ENCODE measurements at regions not wholly inside any gene's neighbourhood (a gene's known extent, or its start where the extent isn't known, plus 50 kb on each side); places are given as distances from the start of the nearest gene placed in this dataset.

DNA sequence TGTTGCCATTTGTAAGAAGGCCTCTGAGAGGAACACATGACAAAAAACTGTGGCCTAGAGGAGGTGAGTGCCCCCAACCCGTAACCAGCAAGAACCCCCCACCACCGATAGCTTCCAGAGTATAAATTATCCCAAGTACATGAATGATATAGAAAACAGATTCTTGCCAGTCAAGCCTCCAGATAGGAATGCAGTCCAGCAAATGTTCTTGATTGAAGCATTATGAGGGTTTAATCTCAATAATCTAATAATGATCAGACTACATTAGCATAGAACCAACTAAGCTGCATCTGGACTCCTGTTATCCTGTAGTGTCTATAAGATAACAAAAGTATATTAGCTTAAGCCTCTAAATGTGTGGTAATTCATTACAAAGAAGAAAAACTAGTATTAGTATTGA is 908.9 kb upstream of the ATXN8OS start:
- ATAC-seq (ENCODE audit: poor library complexity): no peak
- intact Hi-C loops (cut with DNase I): no loop called here

DNA sequence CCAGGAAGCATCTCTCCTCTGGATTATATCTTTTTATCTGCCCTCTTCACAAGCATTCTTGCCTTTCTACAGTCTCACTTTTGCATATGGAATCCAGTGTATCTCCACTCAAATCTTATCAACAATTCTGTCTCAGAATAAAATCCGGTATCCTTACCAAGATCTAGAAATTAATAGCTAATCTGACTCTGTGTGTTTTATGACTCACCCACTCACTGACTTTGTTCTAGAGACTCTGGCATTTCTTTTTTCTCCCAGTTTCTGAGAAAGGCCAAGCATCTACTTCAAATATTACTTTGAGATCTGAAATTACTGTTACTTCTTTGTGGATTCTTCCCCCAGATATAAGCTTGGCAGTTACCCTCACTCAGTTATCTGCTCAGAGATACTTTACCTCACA is 913.5 kb upstream of the ATXN8OS start:
- DNase-seq: no peak
- intact Hi-C loops (cut with DNase I): no loop called here
- ATAC-seq (ENCODE audit: poor library complexity): no peak

More for the DNA sequence above, 908.9 kb upstream of the ATXN8OS start:
- DNase-seq: no peak

DNA sequence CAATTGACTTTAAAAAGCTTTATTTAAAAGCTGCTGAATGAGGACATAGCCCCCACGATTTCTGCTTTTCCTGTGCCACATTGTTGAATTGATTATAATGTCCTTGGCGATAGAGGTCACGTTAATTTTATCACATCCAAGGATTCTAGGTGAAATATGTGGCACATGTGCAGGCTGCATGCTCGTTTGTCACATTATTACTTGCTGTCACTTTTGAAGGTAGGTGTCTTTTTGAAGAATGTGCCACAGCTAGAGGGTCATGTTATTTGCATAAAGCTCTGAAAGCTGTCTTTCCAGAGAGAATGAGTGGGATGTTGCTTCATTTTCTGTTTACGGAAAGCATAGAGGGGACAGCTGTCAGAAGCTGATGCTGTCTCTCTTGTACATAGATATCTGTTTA is 927.6 kb upstream of the ATXN8OS start:
- DNase-seq (no peak), ATAC-seq (ENCODE audit: poor library complexity) (no peak)
- intact Hi-C loops (cut with DNase I): no loop called here

DNA sequence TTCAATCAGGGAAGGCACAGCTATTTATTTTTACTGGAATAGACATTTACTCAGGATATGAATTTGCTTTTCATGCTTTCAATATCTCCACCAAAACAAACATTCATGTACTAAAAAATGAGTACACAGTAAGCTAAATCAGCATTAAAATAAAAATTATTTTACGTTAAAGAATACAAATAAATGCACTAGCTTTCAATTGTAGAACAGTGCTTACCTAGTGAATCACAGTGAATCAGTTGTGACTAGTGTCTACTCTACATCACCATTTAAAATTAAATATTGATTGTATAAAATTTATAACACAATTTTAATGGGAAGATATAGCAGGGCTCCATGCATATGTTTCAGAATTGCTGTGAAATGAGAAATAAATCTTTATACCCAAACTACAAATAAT is 929.6 kb upstream of the ATXN8OS start:
- DNase-seq: no peak
- intact Hi-C loops (cut with DNase I): no loop called here

DNA sequence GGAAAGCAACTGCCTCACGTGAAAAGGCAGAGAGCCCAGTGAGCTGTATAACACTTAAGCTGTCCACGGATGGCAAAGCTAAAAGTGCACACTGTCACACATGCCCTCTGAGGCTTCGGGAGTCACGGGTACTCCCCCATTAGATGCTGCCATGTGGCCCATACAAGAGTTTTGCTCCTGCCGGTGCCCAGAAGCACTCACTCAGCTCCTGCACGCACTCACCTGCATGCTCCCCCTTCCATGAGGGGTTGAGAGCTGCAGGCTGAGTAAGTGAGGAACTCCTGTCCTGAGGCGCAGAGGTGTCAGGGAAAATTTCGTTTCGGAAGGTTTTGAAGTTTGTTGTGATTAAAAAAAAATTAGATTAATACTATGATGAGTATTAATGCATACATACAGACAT is 939.2 kb upstream of the ATXN8OS start:
- intact Hi-C loops (cut with DNase I): no loop called here
- no peak for DNase-seq
- no peak for ATAC-seq (ENCODE audit: poor library complexity)

More for the DNA sequence above, 929.6 kb upstream of the ATXN8OS start:
- ATAC-seq (ENCODE audit: poor library complexity): no peak

DNA sequence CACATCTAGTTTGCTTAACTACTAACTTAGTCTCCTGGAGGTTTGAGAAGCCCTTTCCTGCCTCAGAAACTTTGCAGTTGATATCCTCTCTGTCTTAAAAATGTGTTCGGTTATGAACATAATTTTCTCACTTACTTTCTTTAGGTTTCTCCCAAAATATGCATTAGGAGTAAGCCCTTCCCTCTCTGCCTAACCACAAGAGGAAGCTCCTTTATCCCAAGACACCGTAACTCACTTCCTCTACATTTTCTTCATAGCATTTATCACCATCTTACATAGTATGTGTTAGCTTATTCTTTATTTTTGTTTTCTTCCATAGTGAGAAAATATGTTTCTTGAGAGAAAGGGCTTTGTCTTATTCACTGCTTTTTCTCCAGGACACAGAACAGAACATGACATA is 952.5 kb upstream of the ATXN8OS start:
- ATAC-seq (ENCODE audit: poor library complexity): no peak
- intact Hi-C loops (cut with DNase I): no loop called here
- no peak for DNase-seq

DNA sequence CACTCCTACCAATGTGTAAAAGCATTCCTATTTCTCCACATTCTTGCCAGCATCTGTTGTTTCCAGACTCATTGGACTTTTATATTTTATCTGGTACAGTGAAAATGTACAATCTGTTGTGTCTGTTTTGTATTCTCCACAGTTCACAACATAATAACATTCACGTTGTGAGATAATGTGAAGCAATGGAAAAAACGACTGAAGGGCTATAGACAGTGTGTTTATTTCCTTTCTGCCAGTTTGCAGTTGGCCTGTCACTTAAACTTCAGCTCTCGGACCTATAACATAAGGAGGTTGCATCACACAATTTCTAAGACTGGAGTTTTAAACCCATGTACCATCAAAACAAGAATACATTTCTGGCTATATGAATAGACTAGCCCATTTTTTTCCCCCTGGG is 965.5 kb upstream of the ATXN8OS start:
- intact Hi-C loops (cut with DNase I): no loop called here
- DNase-seq (no peak), ATAC-seq (ENCODE audit: poor library complexity) (no peak)

DNA sequence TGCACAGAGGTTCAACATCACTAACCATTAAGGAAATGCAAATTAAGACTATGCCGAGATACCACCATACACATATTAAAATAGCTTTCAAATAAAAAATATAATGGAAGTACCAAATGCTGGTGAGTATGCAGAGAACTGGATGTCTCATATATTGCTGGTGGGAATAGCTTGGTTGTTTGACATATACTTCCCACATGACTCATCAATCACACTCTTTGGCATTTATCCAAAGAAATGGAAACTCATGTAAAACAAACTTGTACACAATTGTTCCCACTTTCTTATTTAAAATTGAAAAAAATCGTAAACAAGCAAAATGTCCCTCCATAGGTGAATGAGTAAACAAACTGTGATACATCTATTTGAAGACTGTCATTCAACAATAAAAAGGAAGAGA is 982.6 kb upstream of the ATXN8OS start:
- intact Hi-C loops (cut with DNase I): no loop called here
- ATAC-seq (ENCODE audit: poor library complexity) (no peak), DNase-seq (no peak)

DNA sequence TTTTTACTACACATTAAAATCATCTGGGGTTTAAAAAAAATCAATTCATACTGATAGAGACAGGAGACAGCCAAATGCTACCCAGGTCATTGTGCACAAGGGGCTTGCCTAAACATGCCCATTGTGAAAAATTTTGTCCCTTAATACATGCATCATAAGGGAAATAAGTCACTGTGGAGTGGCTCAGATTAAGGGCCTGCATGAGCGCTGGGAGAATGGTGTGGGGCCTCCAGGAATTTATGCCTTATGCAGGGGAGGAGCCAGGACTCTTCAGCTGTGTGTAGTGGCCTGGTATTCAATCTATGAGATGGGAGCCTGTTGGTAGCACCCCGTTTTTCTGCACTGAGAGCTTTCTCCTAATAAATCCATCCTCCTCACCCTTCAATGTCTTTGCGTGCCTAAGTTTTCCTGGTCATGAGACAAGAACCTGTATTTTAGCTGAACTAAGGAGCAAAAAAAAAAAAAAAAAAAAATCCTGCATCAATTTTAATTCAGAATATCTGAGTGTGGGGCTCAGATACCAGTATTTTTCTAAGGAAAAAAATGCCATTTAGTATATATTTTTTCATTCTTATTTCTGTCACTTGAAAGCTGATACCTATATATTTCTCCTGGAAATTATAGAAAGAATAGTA is 997.6 kb upstream of the ATXN8OS start:
- intact Hi-C loops (cut with DNase I): no loop called here
- no peak for ATAC-seq (ENCODE audit: poor library complexity)
- DNase-seq: no peak

DNA sequence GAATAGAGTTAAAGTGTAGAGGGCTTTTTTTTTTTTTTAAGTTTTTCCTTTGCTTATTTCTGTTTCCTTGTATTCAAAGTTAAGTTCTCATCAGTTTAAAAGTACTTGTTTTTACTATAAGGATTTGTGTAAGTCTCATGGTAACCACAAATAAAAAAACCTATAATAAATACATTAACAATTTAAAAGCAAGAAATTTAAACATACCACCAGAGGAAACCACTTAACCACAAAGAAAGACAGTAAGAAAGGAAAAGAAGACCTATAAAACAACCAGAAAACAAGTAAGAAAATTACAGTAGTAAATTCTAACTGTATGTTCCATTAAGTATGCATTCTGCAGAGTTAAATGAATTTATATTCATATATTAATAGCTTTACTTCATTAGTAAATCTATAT is 999.1 kb upstream of the ATXN8OS start:
- intact Hi-C loops (cut with DNase I): no loop called here
- ATAC-seq (ENCODE audit: poor library complexity) (no peak), DNase-seq (no peak)

DNA sequence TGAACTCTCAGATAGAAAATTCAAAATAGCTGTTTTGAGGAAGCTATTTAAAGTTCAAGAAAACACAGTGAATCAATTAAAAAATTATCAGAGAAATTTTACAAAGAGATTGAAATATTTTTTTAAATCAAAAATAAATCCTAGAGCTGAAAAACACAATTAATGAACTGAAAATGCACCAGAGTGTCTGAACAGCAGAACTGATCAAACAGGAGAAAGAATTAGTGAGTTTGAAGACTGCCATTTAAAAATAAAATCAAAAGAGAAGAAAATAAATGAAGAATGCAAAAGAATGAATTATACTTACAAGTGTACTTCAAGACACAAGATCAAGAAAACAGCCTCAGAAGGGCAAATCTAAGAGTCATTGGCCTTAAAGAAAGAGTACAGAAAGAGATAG is 1000.2 kb upstream of the ATXN8OS start:
- ATAC-seq (ENCODE audit: poor library complexity) (no peak), DNase-seq (no peak)
- intact Hi-C loops (cut with DNase I): no loop called here

DNA sequence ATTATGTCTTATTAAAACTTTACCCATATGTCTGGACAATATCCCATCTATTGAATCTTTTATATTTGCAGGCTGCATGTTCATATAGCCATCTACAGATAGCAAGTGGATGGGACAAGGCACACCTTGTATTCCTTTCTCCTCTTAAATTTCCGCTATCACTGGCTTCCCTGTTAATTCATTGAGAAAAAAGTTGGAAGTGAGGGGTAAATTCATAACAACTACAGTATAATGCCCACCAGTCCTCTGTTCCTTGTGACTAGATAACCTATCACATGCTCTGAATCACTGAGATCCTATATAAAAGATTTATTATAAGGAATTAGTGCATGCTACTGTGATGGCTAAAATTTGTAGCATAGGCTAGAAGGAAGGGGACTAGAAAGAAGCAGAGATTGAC is 1005.8 kb upstream of the ATXN8OS start:
- intact Hi-C loops (cut with DNase I): no loop called here
- DNase-seq (no peak), ATAC-seq (ENCODE audit: poor library complexity) (no peak)

DNA sequence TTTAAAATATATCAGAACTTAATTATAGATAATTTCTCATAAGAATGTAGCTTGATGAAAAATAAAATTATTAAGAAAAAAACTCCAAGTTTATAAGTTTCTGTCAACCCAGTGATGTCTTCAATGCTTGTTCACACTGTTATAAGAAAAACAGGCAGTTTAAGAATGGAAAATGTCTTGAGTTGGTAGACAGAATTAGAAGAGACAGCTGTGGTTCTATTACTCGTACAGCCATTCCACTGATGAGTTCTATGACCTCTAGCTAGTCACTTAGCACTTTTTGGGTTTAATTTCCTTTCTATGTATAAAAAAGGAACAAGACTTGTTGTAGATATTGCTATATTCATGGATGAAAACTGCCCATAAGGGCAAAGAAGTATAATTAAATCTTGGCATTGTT is 1013.1 kb upstream of the ATXN8OS start:
- intact Hi-C loops (cut with DNase I): no loop called here
- DNase-seq (no peak), ATAC-seq (ENCODE audit: poor library complexity) (no peak)

DNA sequence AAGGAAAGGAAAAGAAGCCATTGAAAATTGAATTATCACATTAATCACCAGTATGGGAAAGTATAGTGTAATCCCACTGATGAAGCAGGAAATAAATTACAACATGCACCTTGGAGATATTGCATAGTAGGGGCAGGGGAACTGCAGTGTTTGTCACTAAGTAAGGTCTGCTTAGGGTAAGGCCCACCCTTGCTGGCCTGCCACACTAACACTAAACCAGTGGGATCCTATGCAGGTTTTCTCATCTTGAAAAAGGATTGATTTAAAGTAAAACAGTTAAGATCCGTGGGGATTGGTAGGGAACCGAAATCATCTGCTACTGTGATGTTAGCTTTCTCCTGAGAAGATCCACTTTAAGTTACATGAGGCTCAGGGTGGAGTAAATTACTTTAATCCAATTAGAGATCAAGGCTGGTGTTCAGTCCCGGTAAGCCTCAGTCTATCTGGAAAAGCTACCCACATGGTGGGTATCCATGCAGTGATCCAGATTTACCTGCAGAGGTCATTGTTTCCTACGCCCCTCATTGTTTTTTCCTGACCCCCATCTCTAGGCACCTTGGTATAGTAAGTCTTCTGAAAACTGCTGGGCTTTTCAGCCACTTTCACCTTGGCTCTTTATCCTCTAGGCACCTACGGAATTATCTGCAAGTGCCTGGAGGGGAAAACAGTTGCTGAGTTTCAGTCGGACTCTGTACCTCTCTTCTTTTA is 1014.9 kb upstream of the ATXN8OS start:
- DNase-seq (no peak), ATAC-seq (ENCODE audit: poor library complexity) (no peak)
- intact Hi-C loops (cut with DNase I): no loop called here

DNA sequence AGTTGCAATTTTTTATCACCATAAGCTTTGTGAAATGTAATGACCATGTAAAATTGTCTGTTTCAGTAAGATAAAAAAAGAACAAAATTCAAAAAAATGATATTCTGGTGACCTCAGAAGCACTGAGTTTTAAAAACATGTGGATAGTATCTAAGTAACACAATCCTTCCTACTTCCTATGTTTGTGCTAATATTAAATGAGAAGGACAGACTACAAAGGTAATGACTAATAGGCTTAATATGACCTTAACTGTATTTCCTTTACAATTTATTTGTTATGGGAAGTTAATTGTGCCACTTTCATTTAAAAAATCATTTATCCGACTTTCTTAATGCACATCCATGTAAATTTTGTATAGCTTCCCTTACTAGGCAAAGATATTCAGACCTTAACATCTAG is 1030.4 kb upstream of the ATXN8OS start:
- ATAC-seq (ENCODE audit: poor library complexity): no peak
- intact Hi-C loops (cut with DNase I): no loop called here
- no peak for DNase-seq

DNA sequence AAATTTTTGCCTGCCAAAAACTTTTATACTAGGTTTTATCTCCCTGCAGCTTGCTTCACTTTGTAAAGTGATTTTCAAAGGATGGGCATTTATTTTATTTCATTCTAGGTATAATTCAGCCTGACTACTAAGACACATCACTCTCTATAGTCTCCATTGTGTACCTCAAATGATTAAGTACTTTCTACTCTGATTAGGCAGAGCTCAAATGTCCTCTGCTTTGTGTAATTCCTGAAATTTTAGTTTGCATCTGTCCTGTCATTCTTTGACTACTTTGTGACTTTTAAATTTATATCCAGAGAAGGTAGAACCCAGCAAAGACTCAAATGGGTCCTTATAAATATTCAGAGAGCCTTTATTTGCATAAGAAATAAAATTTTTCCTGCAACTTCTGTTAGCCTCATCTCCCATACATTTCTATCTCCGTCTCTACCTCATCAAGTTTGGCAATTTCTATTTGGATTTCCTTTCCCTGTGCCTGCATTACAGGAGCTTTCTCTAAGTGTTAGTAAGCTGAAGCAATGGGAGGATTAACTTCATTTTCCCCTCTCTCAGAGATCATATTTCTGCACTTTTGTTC is 1038.0 kb upstream of the ATXN8OS start:
- ATAC-seq (ENCODE audit: poor library complexity): no peak
- intact Hi-C loops (cut with DNase I): no loop called here
- no peak for DNase-seq

DNA sequence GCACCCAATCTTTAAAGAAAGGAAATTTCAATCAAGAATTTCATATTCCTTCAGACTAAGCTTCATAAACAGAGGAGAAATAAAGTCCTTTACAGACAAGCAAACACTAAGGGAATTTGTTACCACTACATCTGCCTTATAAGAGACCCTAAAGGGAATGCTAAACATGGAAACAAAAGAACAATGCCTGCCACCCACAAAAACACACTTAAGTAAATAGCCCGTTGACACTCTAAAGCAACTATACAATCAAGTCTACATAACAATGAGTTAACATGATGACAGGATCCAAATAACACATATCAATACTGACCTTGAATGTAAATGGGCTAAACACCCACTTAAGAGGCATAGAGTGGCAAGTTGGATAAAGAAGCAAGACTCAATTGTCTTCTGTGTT is 1056.9 kb upstream of the ATXN8OS start:
- ATAC-seq (ENCODE audit: poor library complexity): no peak
- intact Hi-C loops (cut with DNase I): no loop called here
- DNase-seq: no peak

DNA sequence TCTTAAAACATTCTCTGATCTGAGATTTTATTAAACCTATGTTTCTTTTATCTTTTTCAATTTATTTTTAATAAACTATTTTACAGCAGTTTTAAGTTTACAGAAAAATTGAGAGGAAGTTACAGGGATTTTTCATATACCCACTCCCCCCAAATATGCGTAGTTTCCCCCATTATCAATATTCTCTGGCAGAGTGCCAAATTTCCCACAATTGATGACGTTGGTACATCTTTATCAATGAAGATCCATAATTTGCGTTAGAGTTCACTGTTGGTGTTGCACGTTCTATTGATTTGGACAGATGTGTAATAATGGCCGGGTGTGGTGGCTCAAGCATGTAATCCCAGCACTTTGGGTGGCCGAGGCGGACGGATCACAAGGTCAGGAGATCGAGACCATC is 1063.0 kb upstream of the ATXN8OS start:
- DNase-seq (no peak), ATAC-seq (ENCODE audit: poor library complexity) (no peak)
- intact Hi-C loops (cut with DNase I): no loop called here

DNA sequence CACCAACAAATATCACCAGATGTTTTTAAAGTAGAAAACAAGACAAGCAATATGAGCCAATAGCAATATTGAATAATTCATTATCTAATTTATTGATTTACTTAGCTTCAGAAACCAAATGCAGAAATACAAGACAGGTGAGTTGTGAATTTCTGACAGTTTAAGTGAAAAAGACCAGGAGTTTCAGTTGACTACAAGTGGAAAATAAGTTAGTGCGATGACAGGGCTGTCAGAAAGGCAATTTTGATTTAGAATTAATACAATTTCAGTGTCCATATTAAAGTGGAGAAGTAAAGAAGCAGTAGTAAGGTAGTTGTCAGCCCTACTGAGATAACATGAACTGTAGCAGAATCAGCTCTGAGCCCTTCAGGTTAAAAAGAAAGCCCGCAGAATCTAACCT is 1066.7 kb upstream of the ATXN8OS start:
- intact Hi-C loops (cut with DNase I): no loop called here
- DNase-seq: no peak
- no peak for ATAC-seq (ENCODE audit: poor library complexity)

DNA sequence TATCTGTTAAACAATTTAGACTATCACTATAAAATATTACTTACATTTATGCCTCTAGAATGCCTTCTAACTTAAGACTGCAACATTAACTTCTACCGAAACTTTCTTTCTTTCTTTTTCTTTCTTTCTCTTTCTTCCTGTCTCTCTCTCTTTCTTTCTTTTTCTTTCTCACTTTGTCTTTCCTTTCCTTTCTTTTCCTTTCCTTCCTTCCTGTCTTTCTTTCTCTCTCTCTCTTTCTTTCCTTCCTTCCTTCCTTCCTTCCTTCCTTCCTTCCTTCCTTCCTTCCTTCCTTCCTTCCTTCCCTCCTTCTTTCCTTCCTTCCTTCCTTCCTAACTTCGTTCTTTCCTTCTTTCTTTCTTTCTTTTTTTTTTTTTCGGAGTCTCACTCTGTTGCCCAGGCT is 1071.9 kb upstream of the ATXN8OS start:
- ATAC-seq (ENCODE audit: poor library complexity) (no peak), DNase-seq (no peak)
- intact Hi-C loops (cut with DNase I): no loop called here

DNA sequence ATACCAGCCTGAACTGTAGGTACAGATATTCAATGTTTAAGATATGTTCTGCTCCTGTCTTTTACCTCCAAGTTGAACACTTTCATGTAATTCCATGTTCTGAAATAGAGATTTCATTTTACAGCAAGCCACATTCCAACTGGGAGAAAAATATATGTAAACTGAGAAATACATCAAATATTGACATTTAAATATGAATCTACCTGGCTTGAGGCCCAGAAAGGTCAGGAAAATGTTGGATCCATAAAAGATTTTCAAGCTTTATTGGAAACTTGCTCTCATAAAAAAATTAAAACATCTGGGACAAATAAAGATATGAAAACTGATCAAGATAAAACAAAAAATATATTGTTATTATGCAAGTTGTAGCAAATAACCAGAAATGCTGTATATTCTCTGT is 1078.7 kb upstream of the ATXN8OS start:
- ATAC-seq (ENCODE audit: poor library complexity) (no peak), DNase-seq (no peak)
- intact Hi-C loops (cut with DNase I): no loop called here

Data from Right ventricle myocardium superior (tissue), 1 donor.